HFFc6 (cell line): ENCODE measurements at regions not wholly inside any gene's neighbourhood (a gene's known extent, or its start where the extent isn't known, plus 50 kb on each side); places are given as distances from the start of the nearest gene placed in this dataset.

ENCODE experiments used
- DNase-seq: peaks from one replicate; pipeline ENCODE4 v3.0.0-alpha.2; 2018
- H3K27ac Mint-ChIP-seq: 2 replicates; pipeline ENCODE4 v1.8.0; 2020; ENCODE audit warnings: mild to moderate bottlenecking, mixed read lengths
- H3K27me3 Mint-ChIP-seq: 2 replicates; pipeline ENCODE4 v1.8.0; 2021; ENCODE audit warnings: mild to moderate bottlenecking, moderate library complexity, mixed read lengths; ENCODE audit not compliant: insufficient read depth
- H3K36me3 Mint-ChIP-seq: 2 replicates; pipeline ENCODE4 v1.8.0; 2021; ENCODE audit warnings: low read depth, mixed read lengths
- H3K4me1 Mint-ChIP-seq: 2 replicates; pipeline ENCODE4 v1.8.0; 2020; ENCODE audit warnings: low read depth, mixed read lengths
- H3K4me3 Mint-ChIP-seq: 2 replicates; pipeline ENCODE4 v1.8.0; 2020; ENCODE audit warnings: mild to moderate bottlenecking, moderate library complexity, mixed read lengths
- H3K9me3 Mint-ChIP-seq: 2 replicates; pipeline ENCODE4 v1.8.0; 2020; ENCODE audit warnings: mild to moderate bottlenecking, mixed read lengths
- TF ChIP-seq, protein P1 (sequence below): fragments of 200-600 bp; sonication (generic); IDR thresholded peaks from 2 replicates; pipeline ENCODE4 v1.5.0; 2021; ENCODE audit warnings: antibody characterized with exemption, mild to moderate bottlenecking

DNA sequence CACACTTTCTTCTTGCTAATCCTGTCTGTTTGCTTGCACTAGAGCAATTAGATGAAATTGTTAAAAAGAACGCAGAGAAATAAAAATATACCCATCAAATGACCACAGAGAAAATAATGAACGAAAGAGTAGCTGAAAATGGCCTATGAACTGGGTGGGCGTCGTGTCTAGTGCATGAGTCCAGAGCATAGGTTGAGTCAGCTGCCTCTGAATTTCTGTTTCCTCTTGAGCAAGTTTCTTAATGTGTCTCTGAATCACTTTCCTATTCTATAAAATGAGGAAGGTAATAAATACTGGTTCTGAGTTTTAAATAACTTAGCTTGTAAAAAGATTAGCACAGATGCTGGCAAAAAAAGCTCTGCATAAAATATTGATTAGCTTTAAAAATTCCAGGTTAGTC lies 75.0 kb downstream of the POM121L12 start:
- peaks cover 7% of the 10 kb centered on the region; the same call in 1 of the 2 replicates for H3K4me1 Mint-ChIP-seq
- peak overlapping the region; percentile 23; the same call in 1 of the 2 replicates for H3K4me3 Mint-ChIP-seq
- no peaks in the 10 kb centered on the region for H3K9me3 Mint-ChIP-seq
- TF ChIP-seq, protein P1, sequence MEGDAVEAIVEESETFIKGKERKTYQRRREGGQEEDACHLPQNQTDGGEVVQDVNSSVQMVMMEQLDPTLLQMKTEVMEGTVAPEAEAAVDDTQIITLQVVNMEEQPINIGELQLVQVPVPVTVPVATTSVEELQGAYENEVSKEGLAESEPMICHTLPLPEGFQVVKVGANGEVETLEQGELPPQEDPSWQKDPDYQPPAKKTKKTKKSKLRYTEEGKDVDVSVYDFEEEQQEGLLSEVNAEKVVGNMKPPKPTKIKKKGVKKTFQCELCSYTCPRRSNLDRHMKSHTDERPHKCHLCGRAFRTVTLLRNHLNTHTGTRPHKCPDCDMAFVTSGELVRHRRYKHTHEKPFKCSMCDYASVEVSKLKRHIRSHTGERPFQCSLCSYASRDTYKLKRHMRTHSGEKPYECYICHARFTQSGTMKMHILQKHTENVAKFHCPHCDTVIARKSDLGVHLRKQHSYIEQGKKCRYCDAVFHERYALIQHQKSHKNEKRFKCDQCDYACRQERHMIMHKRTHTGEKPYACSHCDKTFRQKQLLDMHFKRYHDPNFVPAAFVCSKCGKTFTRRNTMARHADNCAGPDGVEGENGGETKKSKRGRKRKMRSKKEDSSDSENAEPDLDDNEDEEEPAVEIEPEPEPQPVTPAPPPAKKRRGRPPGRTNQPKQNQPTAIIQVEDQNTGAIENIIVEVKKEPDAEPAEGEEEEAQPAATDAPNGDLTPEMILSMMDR, result no peak
- DNase-seq, result no peak
- no peaks in the 10 kb centered on the region for H3K27me3 Mint-ChIP-seq
- no peak overlapping the region; the same call in 1 of the 2 replicates for H3K27ac Mint-ChIP-seq
- no peaks in the 10 kb centered on the region; the same call in 1 of the 2 replicates for H3K36me3 Mint-ChIP-seq

DNA sequence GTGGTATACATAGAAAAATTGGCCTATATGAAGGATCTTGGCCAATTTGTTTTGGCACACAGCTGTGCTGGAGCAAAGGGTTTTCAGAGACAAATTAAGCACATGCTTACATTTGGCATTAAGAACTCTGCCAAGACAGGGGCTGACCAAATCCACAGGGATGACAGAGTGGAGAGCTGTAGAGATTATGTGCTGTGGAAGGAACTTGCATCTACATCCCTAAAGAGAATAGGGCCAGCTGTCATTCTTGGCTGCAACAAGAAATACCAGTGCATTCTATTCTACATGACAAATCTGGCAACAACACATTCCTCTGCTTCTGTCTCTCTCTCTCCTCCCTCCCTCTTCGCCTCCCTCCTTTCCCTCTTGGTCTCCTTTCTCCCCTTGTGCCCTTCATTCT lies 75.6 kb downstream of the POM121L12 start:
- Mint-ChIP-seq H3K27ac (no peak overlapping the region), H3K4me1 (peaks cover 7% of the 10 kb centered on the region; the same call in 1 of the 2 replicates), H3K36me3 (no peaks in the 10 kb centered on the region; the same call in 1 of the 2 replicates), H3K4me3 (no peak overlapping the region), H3K9me3 (no peaks in the 10 kb centered on the region), H3K27me3 (no peaks in the 10 kb centered on the region)
- no peak for DNase-seq
- TF ChIP-seq, protein P1, result no peak

DNA sequence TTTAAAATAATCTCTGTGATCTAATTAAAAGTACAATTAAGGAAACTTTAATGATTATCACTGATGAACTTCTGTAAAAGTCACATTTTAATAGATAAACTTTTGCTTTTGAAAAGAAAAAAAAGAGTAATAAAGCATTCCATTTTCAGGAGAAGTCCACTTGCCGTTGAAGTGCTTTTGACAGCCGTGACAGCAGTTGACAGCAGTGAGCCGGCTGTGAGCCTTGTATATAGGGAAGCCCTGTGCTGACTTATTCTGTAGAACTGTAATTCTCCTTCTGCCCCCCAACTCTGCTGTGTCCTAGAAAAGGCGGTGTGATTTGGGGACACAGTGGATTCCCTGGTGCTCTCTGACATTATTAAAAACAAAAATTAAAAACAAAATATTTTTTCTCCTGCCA lies 78.0 kb downstream of the POM121L12 start:
- peaks cover 7% of the 10 kb centered on the region; the same call in 1 of the 2 replicates for H3K4me1 Mint-ChIP-seq
- no peaks in the 10 kb centered on the region for H3K9me3 Mint-ChIP-seq
- no peak overlapping the region for H3K4me3 Mint-ChIP-seq
- H3K27ac Mint-ChIP-seq, result no peak overlapping the region
- TF ChIP-seq, protein P1, result no peak
- DNase-seq, result no peak
- no peaks in the 10 kb centered on the region; the same call in 1 of the 2 replicates for H3K36me3 Mint-ChIP-seq
- H3K27me3 Mint-ChIP-seq, result no peaks in the 10 kb centered on the region

DNA sequence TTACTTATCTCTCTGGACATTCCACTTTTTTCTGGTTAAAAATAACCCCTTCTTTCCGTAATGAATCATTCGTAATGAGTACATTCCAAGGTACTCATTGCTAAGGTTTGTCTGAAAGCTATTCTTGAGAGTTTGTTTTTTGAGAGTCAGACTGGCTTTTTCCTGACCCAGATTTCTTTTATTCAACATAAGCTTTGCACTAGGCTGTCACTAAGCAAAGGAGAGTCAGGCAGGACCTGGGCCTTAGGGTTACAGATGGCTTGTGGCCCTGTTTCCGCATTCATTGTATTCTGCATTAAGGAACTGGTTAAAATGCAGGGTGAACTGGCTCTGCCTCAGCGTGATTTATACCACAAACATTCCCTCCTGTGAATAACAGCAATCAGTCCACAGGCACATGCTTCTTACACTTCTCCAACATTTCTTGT lies 84.1 kb downstream of the POM121L12 start:
- DNase-seq, result no peak
- Mint-ChIP-seq H3K27me3 (no peaks in the 10 kb centered on the region), H3K9me3 (peaks cover 16% of the 10 kb centered on the region), H3K4me1 (peaks cover 9% of the 10 kb centered on the region; the same call in 1 of the 2 replicates), H3K27ac (peak overlapping the region; percentile 52; the same call in 1 of the 2 replicates), H3K36me3 (no peaks in the 10 kb centered on the region), H3K4me3 (peak overlapping the region; percentile 51; the same call in 1 of the 2 replicates)
- TF ChIP-seq, protein P1, result no peak

DNA sequence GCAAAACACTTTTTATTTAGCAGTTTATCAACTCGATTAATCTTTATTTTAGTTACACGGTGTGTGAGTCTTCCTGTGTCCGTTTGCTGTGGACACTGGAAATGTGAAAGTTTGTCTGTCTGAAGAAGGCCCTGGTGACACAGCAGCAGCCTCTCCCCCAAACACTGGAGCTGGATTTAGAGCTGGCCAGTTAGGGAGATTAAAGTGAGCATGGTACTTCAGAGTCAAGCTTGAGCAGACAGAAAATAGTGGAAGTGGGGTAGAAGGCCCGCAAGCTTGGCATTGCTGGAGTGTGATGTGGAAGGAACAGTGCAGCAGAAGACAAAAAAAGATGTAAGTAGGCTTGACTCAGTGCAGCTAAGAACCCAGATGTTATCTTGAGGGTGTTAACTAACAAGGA lies 85.9 kb downstream of the POM121L12 start:
- Mint-ChIP-seq H3K27me3 (no peaks in the 10 kb centered on the region; the same call in 1 of the 2 replicates), H3K27ac (no peak overlapping the region; the same call in 1 of the 2 replicates), H3K9me3 (peaks cover 16% of the 10 kb centered on the region), H3K36me3 (no peaks in the 10 kb centered on the region), H3K4me3 (no peak overlapping the region; the same call in 1 of the 2 replicates), H3K4me1 (peaks cover 9% of the 10 kb centered on the region; the same call in 1 of the 2 replicates)
- TF ChIP-seq, protein P1, result no peak
- no peak for DNase-seq
